ENCODE measurements at regions not wholly inside any gene's neighbourhood (a gene's known extent, or its start where the extent isn't known, plus 50 kb on each side); places are given as distances from the start of the nearest gene placed in this dataset.

DNA sequence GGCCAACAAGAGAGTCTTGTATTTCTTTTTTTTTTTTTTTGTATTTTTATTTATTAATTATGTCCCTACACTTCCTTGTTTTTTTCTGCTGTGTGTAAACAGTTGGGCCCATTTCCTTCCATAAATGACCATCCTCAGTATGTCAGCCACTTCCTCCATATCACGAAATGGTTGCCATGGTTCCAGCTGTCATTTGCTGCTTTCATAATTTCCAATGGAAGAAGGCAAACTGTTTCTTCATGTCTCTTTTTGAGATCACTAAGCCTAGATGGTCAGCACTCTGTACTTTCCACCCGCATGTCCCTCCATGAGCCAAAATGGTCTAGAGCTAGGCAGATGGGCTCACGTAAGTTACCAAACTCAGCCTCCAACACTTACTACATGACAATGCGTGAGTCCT is 133.5 kb upstream of the FOXF1 start:
- WGBS, 2 donors: 82 to 84% methylated on average over 4 of the region's 4 CpGs
- intact Hi-C loops (cut with DNase I; ENCODE audit: low total_unique reads): no loop called here

DNA sequence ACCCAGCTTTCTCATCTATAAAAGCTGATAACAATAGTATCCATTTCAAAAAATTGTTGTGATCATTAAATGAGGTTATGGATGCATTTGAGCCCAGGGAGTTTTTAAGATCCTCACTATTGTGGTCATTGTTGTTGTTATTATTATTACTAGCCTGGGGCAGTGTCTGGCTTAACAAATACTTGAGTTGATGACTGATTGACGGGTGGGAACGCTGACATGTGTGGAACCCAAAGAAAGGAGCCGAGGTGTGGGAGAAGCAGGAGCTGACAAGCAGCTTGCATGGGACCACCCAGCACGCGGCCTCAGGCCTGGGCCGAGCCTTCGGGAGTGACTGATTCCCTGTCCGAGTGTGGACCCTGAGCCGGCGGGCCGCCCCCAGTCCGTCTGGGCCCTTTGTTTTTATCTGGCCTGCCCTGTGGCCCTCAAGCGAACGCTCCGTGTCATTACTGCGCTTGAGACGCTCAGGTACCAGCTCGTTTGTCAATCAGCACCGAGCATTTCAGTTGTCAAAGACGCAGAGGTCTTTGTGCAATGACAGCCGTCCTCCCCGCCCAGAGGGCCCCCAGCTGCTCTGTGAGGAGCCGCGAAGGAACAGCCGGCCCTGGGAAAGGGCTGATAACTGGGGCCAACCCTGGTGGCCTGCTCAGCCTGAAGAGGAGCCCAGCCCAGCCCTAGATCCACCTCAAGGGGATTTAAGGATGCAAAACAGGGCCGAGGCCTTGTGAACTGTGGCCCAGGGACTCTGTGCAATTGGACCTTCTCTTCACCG is 132.9 kb upstream of the FOXF1 start:
- no peaks in the 10 kb centered on the region for H3K27me3 ChIP-seq
- H3K36me3 ChIP-seq (ENCODE audit: low read depth, missing control alignments): no peaks in the 10 kb centered on the region
- no peak for DNase-seq
- no peaks in the 10 kb centered on the region for H3K9me3 ChIP-seq
- TF ChIP-seq, protein P1, sequence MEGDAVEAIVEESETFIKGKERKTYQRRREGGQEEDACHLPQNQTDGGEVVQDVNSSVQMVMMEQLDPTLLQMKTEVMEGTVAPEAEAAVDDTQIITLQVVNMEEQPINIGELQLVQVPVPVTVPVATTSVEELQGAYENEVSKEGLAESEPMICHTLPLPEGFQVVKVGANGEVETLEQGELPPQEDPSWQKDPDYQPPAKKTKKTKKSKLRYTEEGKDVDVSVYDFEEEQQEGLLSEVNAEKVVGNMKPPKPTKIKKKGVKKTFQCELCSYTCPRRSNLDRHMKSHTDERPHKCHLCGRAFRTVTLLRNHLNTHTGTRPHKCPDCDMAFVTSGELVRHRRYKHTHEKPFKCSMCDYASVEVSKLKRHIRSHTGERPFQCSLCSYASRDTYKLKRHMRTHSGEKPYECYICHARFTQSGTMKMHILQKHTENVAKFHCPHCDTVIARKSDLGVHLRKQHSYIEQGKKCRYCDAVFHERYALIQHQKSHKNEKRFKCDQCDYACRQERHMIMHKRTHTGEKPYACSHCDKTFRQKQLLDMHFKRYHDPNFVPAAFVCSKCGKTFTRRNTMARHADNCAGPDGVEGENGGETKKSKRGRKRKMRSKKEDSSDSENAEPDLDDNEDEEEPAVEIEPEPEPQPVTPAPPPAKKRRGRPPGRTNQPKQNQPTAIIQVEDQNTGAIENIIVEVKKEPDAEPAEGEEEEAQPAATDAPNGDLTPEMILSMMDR (IDR thresholded peaks at IDR 0.05): no peak
- no peak for TF ChIP-seq POLR2A (IDR thresholded peaks at IDR 0.05)
- no peaks in the 10 kb centered on the region for H3K4me1 ChIP-seq
- intact Hi-C loops (cut with DNase I; ENCODE audit: low total_unique reads): no loop called here
- H3K27ac ChIP-seq: no peak overlapping the region
- no peak overlapping the region for H3K4me3 ChIP-seq
- 74 to 86% methylated on average over 11 to 27 of the region's 27 CpGs for WGBS, 2 donors

More for the DNA sequence above, 133.5 kb upstream of the FOXF1 start:
- no peak overlapping the region for H3K4me3 ChIP-seq
- no peaks in the 10 kb centered on the region for H3K4me1 ChIP-seq
- no peaks in the 10 kb centered on the region for H3K27me3 ChIP-seq
- DNase-seq: no peak
- no peaks in the 10 kb centered on the region for H3K9me3 ChIP-seq
- TF ChIP-seq, protein P1 (IDR thresholded peaks at IDR 0.05): no peak
- no peak for TF ChIP-seq POLR2A (IDR thresholded peaks at IDR 0.05)
- no peaks in the 10 kb centered on the region for H3K36me3 ChIP-seq (ENCODE audit: low read depth, missing control alignments)
- no peak overlapping the region for H3K27ac ChIP-seq

DNA sequence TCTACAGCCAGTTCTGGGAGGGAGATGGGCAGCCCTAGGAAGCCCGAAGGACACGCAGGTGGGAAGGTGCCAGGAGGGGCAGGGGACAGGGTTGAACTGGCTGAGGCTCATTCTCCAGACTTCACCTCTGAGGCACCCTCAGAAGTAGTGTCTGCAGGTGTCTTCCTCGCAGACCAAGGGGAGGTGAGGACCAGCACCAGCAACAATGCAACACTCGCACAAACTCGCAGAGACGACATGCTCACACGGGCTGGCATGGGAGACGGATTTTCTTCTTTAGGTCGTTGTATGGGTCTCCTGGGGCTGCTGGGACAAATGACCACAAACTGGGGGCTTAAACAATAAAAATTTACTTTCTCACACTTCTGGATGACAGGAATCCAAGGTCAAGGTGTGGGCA is 132.2 kb upstream of the FOXF1 start:
- Histone ChIP-seq H3K27ac (no peak overlapping the region), H3K4me3 (no peak overlapping the region), H3K4me1 (no peaks in the 10 kb centered on the region), H3K36me3 (ENCODE audit: low read depth, missing control alignments) (no peaks in the 10 kb centered on the region), H3K9me3 (no peaks in the 10 kb centered on the region), H3K27me3 (no peaks in the 10 kb centered on the region)
- 90 to 91% methylated on average over 7 to 9 of the region's 9 CpGs for WGBS, 2 donors
- TF ChIP-seq, protein P1 (IDR thresholded peaks at IDR 0.05): no peak
- no peak for TF ChIP-seq POLR2A (IDR thresholded peaks at IDR 0.05)
- intact Hi-C loops (cut with DNase I; ENCODE audit: low total_unique reads): no loop called here
- no peak for DNase-seq

DNA sequence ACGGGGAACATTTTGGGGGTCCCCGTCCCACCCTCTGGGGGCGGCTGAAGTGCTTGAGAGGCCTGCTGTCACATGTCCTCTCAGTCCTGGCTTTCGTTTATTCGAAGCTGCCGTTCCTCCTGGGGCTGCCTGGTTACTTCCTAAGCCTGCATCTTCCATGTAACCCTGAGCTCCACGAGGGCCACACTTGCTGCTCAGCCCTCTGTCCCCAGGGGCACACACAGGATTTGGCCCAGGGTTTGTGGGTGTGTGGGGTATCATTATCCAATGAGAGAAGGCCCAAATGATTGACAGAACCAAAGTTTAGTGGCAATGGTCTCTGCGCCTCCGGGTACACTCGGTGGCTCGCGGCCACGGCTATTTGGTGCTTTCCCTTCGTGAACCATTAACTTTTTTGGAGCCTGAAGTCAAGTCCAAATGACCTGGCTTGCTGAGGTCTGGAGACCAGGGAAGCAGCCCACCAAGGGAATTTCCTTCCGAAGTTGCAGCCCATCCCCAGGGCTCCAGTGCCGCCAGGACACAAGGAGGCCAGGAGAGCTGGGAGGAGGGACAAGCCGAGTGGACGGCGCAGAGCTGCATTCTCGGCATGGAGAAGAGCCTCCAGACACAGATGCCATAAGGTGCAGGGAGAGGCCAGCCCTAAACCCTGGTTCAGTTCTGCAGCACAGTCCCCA is 131.4 kb upstream of the FOXF1 start:
- Histone ChIP-seq H3K4me1 (no peaks in the 10 kb centered on the region), H3K4me3 (no peak overlapping the region), H3K27me3 (no peaks in the 10 kb centered on the region), H3K9me3 (no peaks in the 10 kb centered on the region), H3K27ac (no peak overlapping the region), H3K36me3 (ENCODE audit: low read depth, missing control alignments) (no peaks in the 10 kb centered on the region)
- TF ChIP-seq POLR2A (IDR thresholded peaks at IDR 0.05): no peak
- TF ChIP-seq, protein P1 (IDR thresholded peaks at IDR 0.05): no peak
- intact Hi-C loops (cut with DNase I; ENCODE audit: low total_unique reads): no loop called here
- DNase-seq: no peak
- 90 to 92% methylated on average over 19 to 20 of the region's 20 CpGs for WGBS, 2 donors

Measured in testis (tissue), 2 donors.